Keratinocyte (primary cell): ENCODE measurements at regions not wholly inside any gene's neighbourhood (a gene's known extent, or its start where the extent isn't known, plus 50 kb on each side); places are given as distances from the start of the nearest gene placed in this dataset.

ENCODE experiments used
- DNase-seq: peaks from one replicate; pipeline ENCODE4 v3.0.0-alpha.2; 2011; ENCODE audit warnings: low read depth, missing footprints, low spot score
- FAIRE-seq: peaks from 2 replicates; lab custom pipeline; 2011; peaks lifted over from hg19 to GRCh38; lab: Jason Lieb, UNC
- H2AFZ ChIP-seq: 2 replicates; pipeline ENCODE4 v1.6.0; 2012; ENCODE audit warnings: low read length, control low read depth, inconsistent platforms; ENCODE audit not compliant: control insufficient read depth
- H3K27ac ChIP-seq: 2 replicates; pipeline ENCODE4 v1.5.1; 2011; ENCODE audit warnings: low read length; ENCODE audit not compliant: control insufficient read depth, insufficient read depth
- H3K27me3 ChIP-seq: 3 replicates; pipeline ENCODE4 v1.6.0; 2011; ENCODE audit warnings: low read length; ENCODE audit not compliant: control insufficient read depth, insufficient read depth; ENCODE audit errors: extremely low read depth
- H3K36me3 ChIP-seq, 2 experiments: 2 replicates in 1 of 2; 3 replicates in 1 of 2; pipeline ENCODE4 v1.5.1; 2011; ENCODE audit warnings: low read length in 2 of 2, mild to moderate bottlenecking in 1 of 2; ENCODE audit not compliant: control insufficient read depth in 2 of 2, insufficient read depth in 2 of 2; ENCODE audit errors: extremely low read depth in 1 of 2
- H3K4me1 ChIP-seq: 3 replicates; pipeline ENCODE4 v1.5.1; 2011; ENCODE audit warnings: low read length; ENCODE audit not compliant: control insufficient read depth, insufficient read depth; ENCODE audit errors: extremely low read depth
- H3K4me2 ChIP-seq: 3 replicates; pipeline ENCODE4 v1.6.0; 2011; ENCODE audit warnings: low read depth, low read length; ENCODE audit not compliant: control insufficient read depth, insufficient read depth; ENCODE audit errors: extremely low read depth
- H3K4me3 ChIP-seq, 3 experiments: fragments of 200-600 bp in 1 of 3; sonication (generic) in 1 of 3; 2 replicates in 2 of 3; 3 replicates in 1 of 3; pipeline ENCODE4 v1.5.1; 2011 to 2016; ENCODE audit warnings: low read length in 3 of 3, mild to moderate bottlenecking in 3 of 3, control low read depth in 2 of 3, inconsistent platforms in 1 of 3, low read depth in 1 of 3, mixed read lengths in 1 of 3, mixed run types in 1 of 3, moderate library complexity in 1 of 3; ENCODE audit not compliant: control insufficient read depth in 2 of 3, insufficient read depth in 2 of 3; ENCODE audit errors: extremely low read depth in 1 of 3
- H3K79me2 ChIP-seq: 2 replicates; pipeline ENCODE4 v1.6.0; 2012; ENCODE audit warnings: low read length; ENCODE audit not compliant: control insufficient read depth, insufficient read depth
- H3K9ac ChIP-seq: 3 replicates; pipeline ENCODE4 v1.6.0; 2011; ENCODE audit warnings: low read length; ENCODE audit not compliant: control insufficient read depth, insufficient read depth; ENCODE audit errors: extremely low read depth
- H3K9me1 ChIP-seq: 3 replicates; pipeline ENCODE4 v1.6.0; 2011; ENCODE audit warnings: low read length; ENCODE audit not compliant: control insufficient read depth, insufficient read depth; ENCODE audit errors: extremely low read depth
- H3K9me3 ChIP-seq: 2 replicates; pipeline ENCODE4 v1.5.1; 2012; ENCODE audit warnings: low read depth, low read length; ENCODE audit not compliant: control insufficient read depth
- H4K20me1 ChIP-seq: 3 replicates; pipeline ENCODE4 v1.6.0; 2011; ENCODE audit warnings: low read length; ENCODE audit not compliant: control insufficient read depth, insufficient read depth; ENCODE audit errors: extremely low read depth
- CTCF ChIP-seq, 3 experiments: IDR thresholded peaks in 1 of 3; conservative IDR thresholded peaks in 1 of 3; optimal IDR thresholded peaks in 1 of 3; 2 replicates in 2 of 3; 3 replicates in 1 of 3; pipeline versions ENCODE3 to v1.5.1; 2011; ENCODE audit warnings: low read length in 3 of 3, mild to moderate bottlenecking in 3 of 3, moderate library complexity in 2 of 3, control low read depth in 1 of 3, inconsistent platforms in 1 of 3; ENCODE audit not compliant: insufficient read depth in 2 of 3; ENCODE audit errors: extremely low read depth in 1 of 3
- EZH2 ChIP-seq: IDR thresholded peaks from one replicate; pipeline ENCODE4 v1.6.1; 2012; ENCODE audit warnings: inconsistent platforms, mild to moderate bottlenecking, low read length, moderate library complexity
- dilution Hi-C: fragments of 300-500 bp; cut with MboI; formaldehyde crosslinking; loops from one replicate; pipeline ENCODE4 v1.7.0; 2020; ENCODE audit warnings: low sequenced_read_pairs; ENCODE audit not compliant: extremely low pct_ligation_motif_present

- H3K27me3 ChIP-seq: no peaks in the 10 kb centered on the region
- dilution Hi-C loops: no loop called here
- no peaks in the 10 kb centered on the region for H3K9me1 ChIP-seq
- H3K27ac ChIP-seq: no peak overlapping the region
- no peak overlapping the region for H2AFZ ChIP-seq
- no peaks in the 10 kb centered on the region for H3K36me3 ChIP-seq
- H3K4me1 ChIP-seq: no peaks in the 10 kb centered on the region
- DNase-seq (no peak), FAIRE-seq (no peak)
- TF ChIP-seq EZH2 (no peak), CTCF (optimal IDR thresholded peaks at IDR 0.05 in 1 of 3, IDR thresholded peaks at IDR 0.05 in 1 of 3, conservative IDR thresholded peaks at IDR 0.05 in 1 of 3; ENCODE audit: extremely low read depth in 1 of 3, insufficient read depth in 2 of 3, low read length in 3 of 3) (no peak)
- H3K79me2 ChIP-seq: no peaks in the 10 kb centered on the region
- no peaks in the 10 kb centered on the region for H3K9me3 ChIP-seq
- no peaks in the 10 kb centered on the region for H4K20me1 ChIP-seq
- no peak overlapping the region for H3K4me3 ChIP-seq
- no peak overlapping the region for H3K4me2 ChIP-seq
- no peak overlapping the region for H3K9ac ChIP-seq
These were observed 51.4 kb upstream of the ZNF516 start for GRCh38 chr18:76546436-76546835.

GRCh38 chr18:76546088-76546435, 51.0 kb upstream of the ZNF516 start:
- no peak overlapping the region for H3K9ac ChIP-seq
- DNase-seq: no peak
- FAIRE-seq: no peak
- H2AFZ ChIP-seq: no peak overlapping the region
- H3K4me1 ChIP-seq: no peaks in the 10 kb centered on the region
- H3K4me3 ChIP-seq: no peak overlapping the region
- dilution Hi-C loops: no loop called here
- no peaks in the 10 kb centered on the region for H3K79me2 ChIP-seq
- H3K4me2 ChIP-seq: no peak overlapping the region
- no peaks in the 10 kb centered on the region for H4K20me1 ChIP-seq
- H3K9me1 ChIP-seq: no peaks in the 10 kb centered on the region
- no peaks in the 10 kb centered on the region for H3K27me3 ChIP-seq
- no peaks in the 10 kb centered on the region for H3K9me3 ChIP-seq
- H3K36me3 ChIP-seq: no peaks in the 10 kb centered on the region
- H3K27ac ChIP-seq: no peak overlapping the region
- TF ChIP-seq CTCF (optimal IDR thresholded peaks at IDR 0.05 in 1 of 3, IDR thresholded peaks at IDR 0.05 in 1 of 3, conservative IDR thresholded peaks at IDR 0.05 in 1 of 3; ENCODE audit: extremely low read depth in 1 of 3, insufficient read depth in 2 of 3, low read length in 3 of 3): no peak
